ENCODE measurements at regions not wholly inside any gene's neighbourhood (a gene's known extent, or its start where the extent isn't known, plus 50 kb on each side); places are given as distances from the start of the nearest gene placed in this dataset.

GRCh38 chr1:238027366-238027765 lies 136.6 kb upstream of the ZP4 start:
- TF ChIP-seq EZH2 (IDR thresholded peaks at IDR 0.05; ENCODE audit: borderline replicate concordance, insufficient read depth, low read depth, low read length, poor library complexity, severe bottlenecking) = no peak
- TF ChIP-seq, protein P1, sequence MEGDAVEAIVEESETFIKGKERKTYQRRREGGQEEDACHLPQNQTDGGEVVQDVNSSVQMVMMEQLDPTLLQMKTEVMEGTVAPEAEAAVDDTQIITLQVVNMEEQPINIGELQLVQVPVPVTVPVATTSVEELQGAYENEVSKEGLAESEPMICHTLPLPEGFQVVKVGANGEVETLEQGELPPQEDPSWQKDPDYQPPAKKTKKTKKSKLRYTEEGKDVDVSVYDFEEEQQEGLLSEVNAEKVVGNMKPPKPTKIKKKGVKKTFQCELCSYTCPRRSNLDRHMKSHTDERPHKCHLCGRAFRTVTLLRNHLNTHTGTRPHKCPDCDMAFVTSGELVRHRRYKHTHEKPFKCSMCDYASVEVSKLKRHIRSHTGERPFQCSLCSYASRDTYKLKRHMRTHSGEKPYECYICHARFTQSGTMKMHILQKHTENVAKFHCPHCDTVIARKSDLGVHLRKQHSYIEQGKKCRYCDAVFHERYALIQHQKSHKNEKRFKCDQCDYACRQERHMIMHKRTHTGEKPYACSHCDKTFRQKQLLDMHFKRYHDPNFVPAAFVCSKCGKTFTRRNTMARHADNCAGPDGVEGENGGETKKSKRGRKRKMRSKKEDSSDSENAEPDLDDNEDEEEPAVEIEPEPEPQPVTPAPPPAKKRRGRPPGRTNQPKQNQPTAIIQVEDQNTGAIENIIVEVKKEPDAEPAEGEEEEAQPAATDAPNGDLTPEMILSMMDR (IDR thresholded peaks at IDR 0.05) = no peak

All from B cell (primary cell).